IPS-18c (cell line): ENCODE measurements at regions not wholly inside any gene's neighbourhood (a gene's known extent, or its start where the extent isn't known, plus 50 kb on each side); places are given as distances from the start of the nearest gene placed in this dataset.

Experiments
- H3K4me3 ChIP-seq: 2 replicates; pipeline ENCODE4 v1.7.0; 2013; ENCODE audit warnings: low read depth, mild to moderate bottlenecking, low read length, moderate library complexity; ENCODE audit not compliant: insufficient read depth
- H3K9me3 ChIP-seq: one replicate; pipeline ENCODE4 v1.6.1; 2013; ENCODE audit warnings: mild to moderate bottlenecking, low read length, moderate library complexity; ENCODE audit not compliant: control insufficient read depth, insufficient read depth

- Histone ChIP-seq H3K4me3 (peak overlapping the region; percentile 9; the same call in 1 of the 2 replicates), H3K9me3 (peaks cover 5% of the 10 kb centered on the region)
These were observed 98.1 kb upstream of the PJA1 start for GRCh38 chrX:69263251-69263820.

GRCh38 chrX:69262036-69262936 is 97.0 kb upstream of the PJA1 start:
- no peak overlapping the region for H3K4me3 ChIP-seq
- H3K9me3 ChIP-seq = peaks cover 3% of the 10 kb centered on the region

GRCh38 chrX:69260169-69260568 is 94.9 kb upstream of the PJA1 start:
- peaks cover 3% of the 10 kb centered on the region for H3K9me3 ChIP-seq
- no peak overlapping the region for H3K4me3 ChIP-seq

DNA sequence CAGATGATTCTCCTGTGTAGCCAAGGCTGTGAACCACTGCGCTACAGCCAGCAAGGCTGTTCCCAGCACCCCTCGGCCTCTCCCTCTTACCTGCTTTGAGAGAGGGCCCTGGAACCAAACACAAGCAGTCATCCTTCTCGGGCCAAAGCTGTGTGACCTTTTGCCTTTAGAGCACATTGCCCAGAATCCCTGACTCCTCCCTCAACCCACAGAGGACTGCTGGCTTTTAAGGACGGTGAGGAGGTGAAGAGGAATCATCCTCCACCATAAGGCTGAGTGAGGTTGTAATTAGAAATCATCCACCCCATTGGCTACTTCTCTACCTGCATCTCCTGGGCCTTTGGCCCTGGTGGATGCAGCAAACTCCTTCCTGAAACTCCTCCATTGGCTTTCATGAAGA is 93.6 kb upstream of the PJA1 start:
- Histone ChIP-seq H3K4me3 (no peak overlapping the region), H3K9me3 (peaks cover 5% of the 10 kb centered on the region)

DNA sequence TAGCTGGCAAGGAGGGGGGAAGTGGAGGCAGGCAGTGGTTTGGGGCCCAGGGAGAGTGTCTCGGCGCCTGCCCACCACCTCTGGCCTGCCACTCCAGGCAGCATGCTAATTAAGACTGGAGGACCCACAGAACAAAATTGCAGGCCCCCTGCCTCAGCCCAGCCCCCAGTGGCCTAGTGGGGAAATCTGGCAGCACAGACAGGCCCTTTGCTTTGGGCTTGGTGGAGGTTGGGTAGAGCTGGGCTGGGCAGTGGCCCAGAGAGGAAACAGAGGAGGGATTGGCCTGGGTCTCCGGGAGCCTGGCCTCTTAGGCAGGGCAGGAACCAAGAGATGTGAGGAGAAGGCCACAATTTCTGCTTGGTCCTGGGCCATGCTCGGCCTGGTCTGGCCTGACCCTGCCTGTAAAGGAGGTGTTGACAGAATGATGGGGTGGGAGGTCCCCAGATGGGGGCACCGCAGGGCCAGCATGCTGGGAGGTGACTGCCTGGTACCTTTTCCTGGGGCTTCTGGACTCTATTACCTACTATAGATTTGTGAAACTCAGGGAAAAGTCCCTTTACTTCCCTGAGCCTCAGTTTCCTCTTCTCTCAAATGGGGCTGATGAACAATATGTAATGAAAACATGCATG is 92.4 kb upstream of the PJA1 start:
- Histone ChIP-seq H3K4me3 (no peak overlapping the region), H3K9me3 (peaks cover 6% of the 10 kb centered on the region)

DNA sequence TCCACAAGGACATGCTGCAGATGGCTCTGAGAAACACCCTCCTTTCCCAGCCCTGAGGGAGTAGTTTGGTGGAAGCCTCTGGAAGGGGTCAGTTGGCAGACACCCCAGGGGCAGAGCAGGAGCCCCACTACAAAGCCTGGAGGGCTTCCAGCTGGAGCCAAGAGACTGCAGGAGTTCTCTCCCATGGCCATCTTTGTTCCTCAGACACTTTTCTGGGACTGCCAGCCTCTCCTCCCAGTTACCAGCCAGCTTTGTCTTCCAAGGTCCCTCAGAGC is 91.0 kb upstream of the PJA1 start:
- peaks cover 6% of the 10 kb centered on the region for H3K9me3 ChIP-seq
- no peak overlapping the region for H3K4me3 ChIP-seq

- peaks cover 6% of the 10 kb centered on the region for H3K9me3 ChIP-seq
- H3K4me3 ChIP-seq = no peak overlapping the region; the same call in 1 of the 2 replicates
These were observed 90.4 kb upstream of the PJA1 start for GRCh38 chrX:69255441-69256290.

GRCh38 chrX:69253821-69254220 is 88.6 kb upstream of the PJA1 start:
- Histone ChIP-seq H3K9me3 (peaks cover 6% of the 10 kb centered on the region), H3K4me3 (no peak overlapping the region)

- Histone ChIP-seq H3K4me3 (no peak overlapping the region), H3K9me3 (peaks cover 2% of the 10 kb centered on the region)
These were observed 78.0 kb upstream of the PJA1 start for GRCh38 chrX:69243276-69243675.

- no peak overlapping the region for H3K4me3 ChIP-seq
- peaks cover 4% of the 10 kb centered on the region for H3K9me3 ChIP-seq
These were observed 73.6 kb upstream of the PJA1 start for GRCh38 chrX:69238887-69239231.

- H3K9me3 ChIP-seq = peaks cover 4% of the 10 kb centered on the region
- H3K4me3 ChIP-seq = no peak overlapping the region
These were observed 73.0 kb upstream of the PJA1 start for GRCh38 chrX:69238114-69238886.

- Histone ChIP-seq H3K9me3 (peaks cover 4% of the 10 kb centered on the region), H3K4me3 (no peak overlapping the region)
These were observed 72.0 kb upstream of the PJA1 start for GRCh38 chrX:69237236-69237635.

DNA sequence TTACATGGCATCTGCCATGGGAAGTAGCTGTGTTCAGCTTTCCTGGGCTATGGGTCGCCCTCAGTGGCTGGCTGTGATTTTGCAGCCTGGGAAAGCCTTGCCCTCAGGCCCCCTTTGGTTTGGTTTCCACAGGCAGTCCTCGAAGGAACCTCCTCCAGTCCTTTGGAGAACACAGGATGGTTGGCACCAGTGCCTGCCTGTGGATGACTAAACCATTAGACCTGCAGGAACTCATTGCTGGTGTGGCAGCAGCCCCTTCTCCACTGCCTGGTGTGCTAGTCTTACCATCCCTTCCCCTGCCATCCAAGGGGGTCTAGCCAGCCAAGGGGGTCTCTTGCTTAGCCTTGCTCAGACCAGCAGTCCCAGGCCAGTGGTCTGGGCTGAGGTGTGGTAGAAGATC is 71.4 kb upstream of the PJA1 start:
- Histone ChIP-seq H3K9me3 (peaks cover 4% of the 10 kb centered on the region), H3K4me3 (no peak overlapping the region)

DNA sequence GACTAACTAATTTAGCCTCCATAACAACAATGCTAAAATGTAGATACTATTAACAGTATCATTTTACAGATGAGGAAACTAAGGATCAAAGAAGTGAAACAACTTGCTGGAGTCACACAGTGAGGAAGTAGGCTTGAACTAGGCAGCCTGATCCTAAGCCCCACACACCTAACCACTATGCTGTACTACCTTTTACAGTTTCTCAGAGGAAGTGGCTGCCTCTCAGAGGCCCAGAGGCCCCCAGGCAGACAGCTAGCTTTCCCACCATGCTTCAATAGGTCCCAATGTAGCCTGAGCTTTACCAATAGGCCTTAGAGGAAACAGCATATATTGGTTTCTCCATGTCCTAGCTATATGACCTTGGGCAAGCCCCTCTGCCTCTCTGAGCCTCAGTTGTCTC is 69.4 kb upstream of the PJA1 start:
- H3K9me3 ChIP-seq = peaks cover 4% of the 10 kb centered on the region
- no peak overlapping the region for H3K4me3 ChIP-seq

GRCh38 chrX:69232945-69233344 is 67.7 kb upstream of the PJA1 start:
- Histone ChIP-seq H3K9me3 (peaks cover 2% of the 10 kb centered on the region), H3K4me3 (no peak overlapping the region)

DNA sequence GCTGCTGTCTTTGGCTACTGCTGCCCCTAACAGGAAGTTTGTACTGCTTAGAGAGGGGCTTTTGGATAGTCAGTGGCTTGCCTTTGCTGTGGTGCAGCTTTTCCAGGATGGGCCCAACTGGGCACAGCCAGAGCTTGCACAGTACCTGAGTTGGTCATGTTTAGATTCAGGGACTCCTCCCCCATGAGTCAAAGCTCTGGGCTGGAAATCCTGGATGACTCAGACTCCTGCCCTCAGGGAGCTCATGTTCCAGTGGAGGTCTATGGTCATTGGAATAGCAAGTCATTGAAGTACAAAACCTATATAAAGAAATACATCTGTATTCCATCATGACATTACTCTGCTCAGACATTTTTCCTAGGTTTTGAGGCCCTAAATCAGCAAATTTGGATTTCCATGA is 66.7 kb upstream of the PJA1 start:
- Histone ChIP-seq H3K4me3 (no peak overlapping the region), H3K9me3 (peaks cover 1% of the 10 kb centered on the region)

DNA sequence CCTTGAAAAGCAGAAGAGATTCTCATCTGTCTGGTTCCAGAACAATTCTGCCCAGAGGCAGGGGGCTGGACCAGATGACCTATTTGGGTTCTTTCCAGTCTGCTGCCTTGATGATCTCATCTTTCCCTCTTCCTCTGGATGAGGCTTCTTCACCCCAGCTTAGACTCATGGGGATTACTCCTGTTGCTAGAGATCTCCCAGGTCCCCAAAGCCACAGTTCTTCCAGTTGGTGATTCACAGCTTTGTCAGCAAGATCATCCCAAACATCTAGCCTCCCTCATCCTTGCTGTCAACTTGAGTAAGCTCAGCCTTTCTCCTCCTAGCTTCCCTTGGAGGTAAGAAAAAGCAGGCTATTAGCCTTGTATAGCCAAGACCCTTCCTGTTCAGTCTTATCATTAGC is 64.2 kb upstream of the PJA1 start:
- H3K9me3 ChIP-seq = peaks cover 2% of the 10 kb centered on the region
- no peak overlapping the region for H3K4me3 ChIP-seq
